ENCODE measurements at regions not wholly inside any gene's neighbourhood (a gene's known extent, or its start where the extent isn't known, plus 50 kb on each side); places are given as distances from the start of the nearest gene placed in this dataset.

DNA sequence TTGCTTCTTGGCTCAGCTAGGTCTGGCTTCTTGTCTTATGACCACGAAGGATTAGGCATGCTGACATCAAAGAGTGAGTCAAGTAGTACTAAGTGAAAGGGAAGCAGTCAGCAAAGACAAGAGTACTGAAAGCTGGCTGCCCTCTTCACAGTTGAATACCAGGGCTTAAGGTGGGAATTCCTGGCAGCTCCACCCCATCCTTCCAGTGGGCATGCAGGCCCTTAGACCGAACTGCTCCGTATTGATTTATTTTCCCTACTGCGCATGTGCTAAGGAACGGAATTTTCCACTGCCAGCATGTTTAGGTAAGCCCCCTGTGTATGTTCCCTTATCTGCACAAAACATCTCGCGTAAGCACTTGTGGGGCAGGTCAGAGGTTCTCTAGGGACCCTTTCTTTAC, 2320.1 kb downstream of the ARAP2 start:
- TF ChIP-seq, protein P1, sequence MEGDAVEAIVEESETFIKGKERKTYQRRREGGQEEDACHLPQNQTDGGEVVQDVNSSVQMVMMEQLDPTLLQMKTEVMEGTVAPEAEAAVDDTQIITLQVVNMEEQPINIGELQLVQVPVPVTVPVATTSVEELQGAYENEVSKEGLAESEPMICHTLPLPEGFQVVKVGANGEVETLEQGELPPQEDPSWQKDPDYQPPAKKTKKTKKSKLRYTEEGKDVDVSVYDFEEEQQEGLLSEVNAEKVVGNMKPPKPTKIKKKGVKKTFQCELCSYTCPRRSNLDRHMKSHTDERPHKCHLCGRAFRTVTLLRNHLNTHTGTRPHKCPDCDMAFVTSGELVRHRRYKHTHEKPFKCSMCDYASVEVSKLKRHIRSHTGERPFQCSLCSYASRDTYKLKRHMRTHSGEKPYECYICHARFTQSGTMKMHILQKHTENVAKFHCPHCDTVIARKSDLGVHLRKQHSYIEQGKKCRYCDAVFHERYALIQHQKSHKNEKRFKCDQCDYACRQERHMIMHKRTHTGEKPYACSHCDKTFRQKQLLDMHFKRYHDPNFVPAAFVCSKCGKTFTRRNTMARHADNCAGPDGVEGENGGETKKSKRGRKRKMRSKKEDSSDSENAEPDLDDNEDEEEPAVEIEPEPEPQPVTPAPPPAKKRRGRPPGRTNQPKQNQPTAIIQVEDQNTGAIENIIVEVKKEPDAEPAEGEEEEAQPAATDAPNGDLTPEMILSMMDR (IDR thresholded peaks at IDR 0.05) = no peak
- no peak for TF ChIP-seq POLR2A (IDR thresholded peaks at IDR 0.05)

Measured in adrenal gland (tissue), 5 donors.